ENCODE measurements at regions not wholly inside any gene's neighbourhood (a gene's known extent, or its start where the extent isn't known, plus 50 kb on each side); places are given as distances from the start of the nearest gene placed in this dataset.

- no peak for TF ChIP-seq CTCF (IDR thresholded peaks at IDR 0.05; ENCODE audit: low read depth, low read length, missing control alignments)
- in situ Hi-C loops (cut with HindIII; ENCODE audit: low sequenced_read_pairs), result loop anchor here (5.0 kb wide), 1 partner anchor 53 kb away; no protein-coding TSS in a partner anchor
- no peak overlapping the region for H3K4me3 ChIP-seq (ENCODE audit: low read depth, low read length)
- DNase-seq (ENCODE audit: low read depth), result no peak
Observed at GRCh38 chr5:166354332-166354731, 1937.1 kb upstream of the WWC1 start.

- TF ChIP-seq CTCF (IDR thresholded peaks at IDR 0.05; ENCODE audit: low read depth, low read length, missing control alignments), result no peak
- no peak for DNase-seq (ENCODE audit: low read depth)
- no peak overlapping the region for H3K4me3 ChIP-seq (ENCODE audit: low read depth, low read length)
- in situ Hi-C loops (cut with HindIII; ENCODE audit: low sequenced_read_pairs), result no loop called here
Observed at GRCh38 chr5:166356096-166356495, 1935.3 kb upstream of the WWC1 start.

GRCh38 chr5:166358127-166358830 lies 1933.2 kb upstream of the WWC1 start:
- H3K4me3 ChIP-seq (ENCODE audit: low read depth, low read length), result no peak overlapping the region
- DNase-seq (ENCODE audit: low read depth), result no peak
- in situ Hi-C loops (cut with HindIII; ENCODE audit: low sequenced_read_pairs), result no loop called here
- TF ChIP-seq CTCF (IDR thresholded peaks at IDR 0.05; ENCODE audit: low read depth, low read length, missing control alignments), result no peak

GRCh38 chr5:166363087-166363760 lies 1928.2 kb upstream of the WWC1 start:
- in situ Hi-C loops (cut with HindIII; ENCODE audit: low sequenced_read_pairs), result no loop called here
- TF ChIP-seq CTCF (IDR thresholded peaks at IDR 0.05; ENCODE audit: low read depth, low read length, missing control alignments), result no peak
- no peak for DNase-seq (ENCODE audit: low read depth)
- H3K4me3 ChIP-seq (ENCODE audit: low read depth, low read length), result no peak overlapping the region

- no peak for DNase-seq (ENCODE audit: low read depth)
- in situ Hi-C loops (cut with HindIII; ENCODE audit: low sequenced_read_pairs), result no loop called here
- no peak for TF ChIP-seq CTCF (IDR thresholded peaks at IDR 0.05; ENCODE audit: low read depth, low read length, missing control alignments)
- no peak overlapping the region for H3K4me3 ChIP-seq (ENCODE audit: low read depth, low read length)
Observed at GRCh38 chr5:166365164-166365563, 1926.3 kb upstream of the WWC1 start.

GRCh38 chr5:166367391-166367790 lies 1924.1 kb upstream of the WWC1 start:
- in situ Hi-C loops (cut with HindIII; ENCODE audit: low sequenced_read_pairs), result no loop called here
- DNase-seq (ENCODE audit: low read depth), result no peak
- no peak overlapping the region for H3K4me3 ChIP-seq (ENCODE audit: low read depth, low read length)
- TF ChIP-seq CTCF (IDR thresholded peaks at IDR 0.05; ENCODE audit: low read depth, low read length, missing control alignments), result no peak

Data from astrocyte of the cerebellum (primary cell).